ENCODE measurements at regions not wholly inside any gene's neighbourhood (a gene's known extent, or its start where the extent isn't known, plus 50 kb on each side); places are given as distances from the start of the nearest gene placed in this dataset.

- no peak for DNase-seq
- Histone ChIP-seq H3K4me1 (ENCODE audit: control insufficient read depth in 2 of 3, insufficient read depth in 2 of 3, low read depth in 1 of 3, low read length in 3 of 3) (no peaks in the 10 kb centered on the region), H3K4me3 (ENCODE audit: low read length in 3 of 3) (no peak overlapping the region), H3K27me3 (ENCODE audit: control insufficient read depth, insufficient read depth, low read length) (no peaks in the 10 kb centered on the region), H3K36me3 (ENCODE audit: control insufficient read depth in 2 of 3, insufficient read depth in 3 of 3, low read length in 3 of 3) (no peaks in the 10 kb centered on the region), H3K9ac (ENCODE audit: low read length in 3 of 3) (no peak overlapping the region), H3K27ac (ENCODE audit: low read depth in 2 of 2, low read length in 2 of 2) (no peak overlapping the region), H3K9me3 (ENCODE audit: control insufficient read depth in 2 of 3, insufficient read depth in 1 of 3, low read length in 3 of 3) (no peaks in the 10 kb centered on the region)
- intact Hi-C loops (cut with DNase I): no loop called here
- FAIRE-seq: no peak
- TF ChIP-seq CTCF (IDR thresholded peaks at IDR 0.05; ENCODE audit: borderline replicate concordance, extremely low read depth, insufficient read depth): no peak
Measured at GRCh38 chr12:82223426-82223825, 134.8 kb downstream of the CCDC59 start.

GRCh38 chr12:82216475-82216874, 141.7 kb downstream of the CCDC59 start:
- intact Hi-C loops (cut with DNase I): no loop called here
- Histone ChIP-seq H3K27me3 (ENCODE audit: control insufficient read depth, insufficient read depth, low read length) (no peaks in the 10 kb centered on the region), H3K36me3 (ENCODE audit: control insufficient read depth in 2 of 3, insufficient read depth in 3 of 3, low read length in 3 of 3) (no peaks in the 10 kb centered on the region), H3K27ac (ENCODE audit: low read depth in 2 of 2, low read length in 2 of 2) (no peak overlapping the region), H3K9ac (ENCODE audit: low read length in 3 of 3) (no peak overlapping the region), H3K4me1 (ENCODE audit: control insufficient read depth in 2 of 3, insufficient read depth in 2 of 3, low read depth in 1 of 3, low read length in 3 of 3) (no peaks in the 10 kb centered on the region), H3K9me3 (ENCODE audit: control insufficient read depth in 2 of 3, insufficient read depth in 1 of 3, low read length in 3 of 3) (no peaks in the 10 kb centered on the region), H3K4me3 (ENCODE audit: low read length in 3 of 3) (no peak overlapping the region)
- no peak for TF ChIP-seq CTCF (IDR thresholded peaks at IDR 0.05; ENCODE audit: borderline replicate concordance, extremely low read depth, insufficient read depth)
- no peak for DNase-seq
- FAIRE-seq: no peak

GRCh38 chr12:82213761-82214160, 144.4 kb downstream of the CCDC59 start:
- Histone ChIP-seq H3K4me1 (ENCODE audit: control insufficient read depth in 2 of 3, insufficient read depth in 2 of 3, low read depth in 1 of 3, low read length in 3 of 3) (no peaks in the 10 kb centered on the region), H3K4me3 (ENCODE audit: low read length in 3 of 3) (no peak overlapping the region), H3K9ac (ENCODE audit: low read length in 3 of 3) (no peak overlapping the region), H3K36me3 (ENCODE audit: control insufficient read depth in 2 of 3, insufficient read depth in 3 of 3, low read length in 3 of 3) (no peaks in the 10 kb centered on the region), H3K9me3 (ENCODE audit: control insufficient read depth in 2 of 3, insufficient read depth in 1 of 3, low read length in 3 of 3) (peaks cover 0 to 11% (median 0%) of the 10 kb centered on the region in 3 donors), H3K27ac (ENCODE audit: low read depth in 2 of 2, low read length in 2 of 2) (no peak overlapping the region), H3K27me3 (ENCODE audit: control insufficient read depth, insufficient read depth, low read length) (no peaks in the 10 kb centered on the region)
- intact Hi-C loops (cut with DNase I): no loop called here
- TF ChIP-seq CTCF (IDR thresholded peaks at IDR 0.05; ENCODE audit: borderline replicate concordance, extremely low read depth, insufficient read depth): no peak
- FAIRE-seq (no peak), DNase-seq (no peak)

GRCh38 chr12:82210882-82211281, 147.3 kb downstream of the CCDC59 start:
- FAIRE-seq: no peak
- TF ChIP-seq CTCF (IDR thresholded peaks at IDR 0.05; ENCODE audit: borderline replicate concordance, extremely low read depth, insufficient read depth): no peak
- intact Hi-C loops (cut with DNase I): no loop called here
- H3K4me3 ChIP-seq (ENCODE audit: low read length in 3 of 3): no peak overlapping the region
- H3K9me3 ChIP-seq (ENCODE audit: control insufficient read depth in 2 of 3, insufficient read depth in 1 of 3, low read length in 3 of 3): peaks cover 0 to 15% (median 0%) of the 10 kb centered on the region in 3 donors
- H3K9ac ChIP-seq (ENCODE audit: low read length in 3 of 3): no peak overlapping the region
- H3K4me1 ChIP-seq (ENCODE audit: control insufficient read depth in 2 of 3, insufficient read depth in 2 of 3, low read depth in 1 of 3, low read length in 3 of 3): no peaks in the 10 kb centered on the region
- no peak overlapping the region for H3K27ac ChIP-seq (ENCODE audit: low read depth in 2 of 2, low read length in 2 of 2)
- no peaks in the 10 kb centered on the region for H3K27me3 ChIP-seq (ENCODE audit: control insufficient read depth, insufficient read depth, low read length)
- no peak for DNase-seq
- H3K36me3 ChIP-seq (ENCODE audit: control insufficient read depth in 2 of 3, insufficient read depth in 3 of 3, low read length in 3 of 3): no peaks in the 10 kb centered on the region
